GM19372 (cell line): ENCODE measurements at regions not wholly inside any gene's neighbourhood (a gene's known extent, or its start where the extent isn't known, plus 50 kb on each side); places are given as distances from the start of the nearest gene placed in this dataset.

ENCODE experiments used
- ATAC-seq: cut with Tn5 transposase; IDR thresholded peaks from one replicate; pipeline ENCODE4 v1.9.1; 2021; ENCODE audit warnings: mild to moderate bottlenecking, low read depth, moderate library complexity; ENCODE audit not compliant: unreplicated experiment

GRCh38 chr9:109549386-109549785 is 51.3 kb upstream of the PTPN3 start:
- no peak for ATAC-seq

GRCh38 chr9:109551651-109552050 is 53.5 kb upstream of the PTPN3 start:
- no peak for ATAC-seq

- ATAC-seq, result no peak
These were observed 57.1 kb upstream of the PTPN3 start for GRCh38 chr9:109555215-109555614.

- no peak for ATAC-seq
These were observed 58.0 kb upstream of the PTPN3 start for GRCh38 chr9:109556061-109556460.

- ATAC-seq, result no peak
These were observed 58.7 kb upstream of the PTPN3 start for GRCh38 chr9:109556786-109557185.

GRCh38 chr9:109557481-109557880 is 59.4 kb upstream of the PTPN3 start:
- ATAC-seq, result no peak

GRCh38 chr9:109558718-109559151 is 60.6 kb upstream of the PTPN3 start:
- no peak for ATAC-seq

GRCh38 chr9:109560470-109561132 is 62.5 kb upstream of the PTPN3 start:
- no peak for ATAC-seq

GRCh38 chr9:109561137-109561536 is 63.0 kb upstream of the PTPN3 start:
- ATAC-seq, result no peak

GRCh38 chr9:109568089-109568488 is 70.0 kb upstream of the PTPN3 start:
- no peak for ATAC-seq

- ATAC-seq, result no peak
These were observed 70.6 kb upstream of the PTPN3 start for GRCh38 chr9:109568568-109569210.

- peak; percentile 68 for ATAC-seq
These were observed 76.2 kb upstream of the PTPN3 start for GRCh38 chr9:109574061-109574882.

- no peak for ATAC-seq
These were observed 78.7 kb upstream of the PTPN3 start for GRCh38 chr9:109576762-109577161.

- no peak for ATAC-seq
These were observed 81.3 kb upstream of the PTPN3 start for GRCh38 chr9:109579191-109579948.

GRCh38 chr9:109582386-109582785 is 84.3 kb upstream of the PTPN3 start:
- ATAC-seq, result no peak

- ATAC-seq, result no peak
These were observed 86.1 kb upstream of the PTPN3 start for GRCh38 chr9:109584205-109584604.

GRCh38 chr9:109585796-109586195 is 87.7 kb upstream of the PTPN3 start:
- ATAC-seq, result no peak

- no peak for ATAC-seq
These were observed 88.9 kb upstream of the PTPN3 start for GRCh38 chr9:109586993-109587392.

- no peak for ATAC-seq
These were observed 90.3 kb upstream of the PTPN3 start for GRCh38 chr9:109588415-109588814.

GRCh38 chr9:109590966-109591365 is 92.9 kb upstream of the PTPN3 start:
- no peak for ATAC-seq

- no peak for ATAC-seq
These were observed 93.6 kb upstream of the PTPN3 start for GRCh38 chr9:109591691-109592090.
